HG03066 (cell line): ENCODE measurements at regions not wholly inside any gene's neighbourhood (a gene's known extent, or its start where the extent isn't known, plus 50 kb on each side); places are given as distances from the start of the nearest gene placed in this dataset.
"Not testable (repeated sequence)": the region's sequence is repeated elsewhere in the genome, so short reads cannot be mapped to it uniquely, and the experiment has no call there.

ENCODE experiments used
- ATAC-seq: cut with Tn5 transposase; IDR thresholded peaks from one replicate; pipeline ENCODE4 v1.9.1; 2021; ENCODE audit warnings: low read depth; ENCODE audit not compliant: unreplicated experiment

DNA sequence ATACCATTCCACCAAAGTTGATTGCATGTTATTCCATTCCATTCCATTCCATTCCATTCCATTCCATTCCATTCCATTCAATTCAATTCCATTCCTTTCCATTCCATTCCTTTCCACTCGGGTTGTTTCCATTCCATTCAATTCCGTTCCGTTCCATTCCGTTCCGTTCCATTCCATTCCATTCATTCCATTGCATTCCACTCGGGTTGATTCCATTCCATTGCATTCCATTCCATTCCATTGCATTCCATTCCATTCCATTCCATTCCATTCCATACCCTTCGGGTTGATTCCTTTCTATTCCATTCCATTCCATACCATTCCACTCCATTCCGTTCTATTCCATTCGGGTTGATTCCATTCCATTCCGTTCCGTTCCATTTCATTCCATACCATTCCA is 166.9 kb downstream of the CWH43 start:
- not testable (repeated sequence) for ATAC-seq

DNA sequence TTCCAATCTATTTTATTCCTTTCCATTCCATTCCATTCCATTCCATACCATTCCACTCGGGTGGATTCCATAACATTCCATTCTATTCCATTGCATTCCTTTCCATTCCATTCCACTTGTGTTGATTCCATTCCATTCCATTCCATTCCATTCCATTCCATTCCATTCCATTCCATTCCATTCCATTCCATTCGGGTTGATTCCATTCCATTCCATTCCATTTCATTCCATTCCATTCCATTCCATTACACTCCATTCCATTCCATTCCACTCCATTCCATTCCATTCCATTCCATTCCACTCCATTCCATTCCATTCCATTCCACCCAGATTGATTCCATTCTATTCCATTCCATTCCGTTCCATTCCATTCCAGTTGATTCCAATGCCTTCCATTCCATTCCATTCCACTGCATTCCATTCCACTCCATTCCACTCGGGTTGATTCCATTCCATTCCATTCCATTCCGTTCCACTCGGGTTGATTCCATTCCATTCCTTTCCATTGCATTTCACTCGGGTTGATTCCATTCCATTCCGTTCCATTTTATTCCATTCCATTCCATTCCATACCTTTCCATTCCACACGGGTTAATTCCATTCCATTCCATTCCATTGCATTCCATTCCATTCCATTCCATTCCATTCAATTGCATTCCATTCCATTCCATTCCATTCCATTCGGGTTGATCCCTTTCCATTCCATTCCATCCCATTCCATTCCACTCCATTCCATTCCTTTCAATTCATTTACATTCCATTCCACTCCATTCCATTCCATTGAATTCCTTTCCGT is 168.4 kb downstream of the CWH43 start:
- ATAC-seq = peak; percentile 51

- not testable (repeated sequence) for ATAC-seq
These were observed 169.2 kb downstream of the CWH43 start for GRCh38 chr4:49155270-49155669.

DNA sequence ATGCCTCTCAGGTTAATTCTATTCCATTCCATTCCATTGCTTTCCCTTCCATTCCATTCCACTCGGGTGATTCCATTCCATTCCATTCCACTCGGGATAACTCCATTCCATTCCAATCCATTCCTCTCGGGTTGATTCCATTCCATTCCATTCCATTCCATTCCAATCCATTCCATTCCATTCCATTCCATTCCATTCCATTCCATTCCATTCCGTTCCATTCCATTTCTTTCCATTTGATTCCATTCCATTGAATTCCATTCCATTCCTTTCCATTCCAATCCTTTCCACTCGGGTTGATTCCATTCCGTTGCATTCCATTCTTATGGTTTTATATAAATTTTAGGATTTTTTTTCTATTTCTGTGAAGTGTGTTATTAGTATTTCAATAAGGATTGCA is 170.2 kb downstream of the CWH43 start:
- ATAC-seq = not testable (repeated sequence)

DNA sequence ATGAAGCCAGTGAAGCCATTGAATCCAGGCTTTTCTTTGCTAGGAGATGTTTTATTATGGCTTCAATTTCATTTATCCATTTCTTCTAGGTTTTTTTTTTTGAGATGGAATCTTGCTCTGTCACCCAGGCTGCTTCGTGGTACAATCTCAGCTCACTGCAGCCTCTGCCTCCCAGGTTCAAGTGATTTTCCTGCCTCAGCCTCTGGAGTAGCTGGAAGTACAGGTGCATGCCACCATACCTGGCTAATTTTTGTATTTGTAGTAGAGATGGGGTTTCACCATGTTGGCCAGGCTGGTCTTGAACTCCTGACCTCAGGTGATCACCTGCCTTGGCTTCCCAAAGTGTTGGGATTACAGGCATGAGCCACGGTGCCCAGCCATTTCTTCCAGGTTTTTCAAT is 171.6 kb downstream of the CWH43 start:
- ATAC-seq = not testable (repeated sequence)

- ATAC-seq = not testable (repeated sequence)
These were observed 175.1 kb downstream of the CWH43 start for GRCh38 chr4:49161111-49161541.

GRCh38 chr4:49164916-49165315 is 178.8 kb downstream of the CWH43 start:
- not testable (repeated sequence) for ATAC-seq

DNA sequence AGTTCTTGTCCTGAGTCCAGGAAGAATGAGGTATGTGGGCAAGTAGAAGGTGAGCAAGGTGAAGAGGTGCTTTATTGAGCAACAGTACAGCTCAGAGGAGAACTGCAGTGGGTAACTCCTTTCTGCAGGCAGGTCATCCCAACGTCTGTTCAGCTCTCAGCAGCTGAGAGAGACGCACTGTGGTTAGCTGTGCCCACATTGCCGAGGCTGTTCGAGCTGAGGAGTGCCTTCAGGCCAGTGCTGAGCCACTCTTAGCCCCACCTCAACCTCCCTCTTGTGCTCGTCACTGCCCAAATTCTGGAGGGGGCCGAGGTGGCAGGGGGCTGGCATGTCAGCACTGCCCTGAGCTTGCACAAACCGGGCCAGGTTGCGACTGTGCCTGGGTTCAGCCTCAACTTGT is 191.8 kb downstream of the CWH43 start:
- not testable (repeated sequence) for ATAC-seq

DNA sequence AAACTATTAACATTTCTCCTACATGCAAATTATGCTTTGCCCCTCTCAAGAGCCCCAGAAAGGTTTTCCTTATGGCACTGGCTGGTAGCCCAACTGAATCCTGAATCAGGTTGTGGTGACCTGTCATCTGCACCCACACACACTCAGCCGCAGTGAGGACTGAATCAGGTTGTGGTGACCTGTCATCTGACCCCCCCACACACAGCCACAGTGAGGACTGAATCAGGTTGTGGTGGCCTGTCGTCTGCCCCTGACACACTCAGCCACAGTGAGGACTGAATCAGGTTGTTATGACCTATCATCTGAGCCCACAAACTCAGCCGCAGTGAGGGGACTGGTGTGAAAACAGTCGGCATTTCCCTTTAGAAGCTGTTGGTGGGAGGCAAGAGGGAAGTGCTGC is 195.0 kb downstream of the CWH43 start:
- ATAC-seq = not testable (repeated sequence)

DNA sequence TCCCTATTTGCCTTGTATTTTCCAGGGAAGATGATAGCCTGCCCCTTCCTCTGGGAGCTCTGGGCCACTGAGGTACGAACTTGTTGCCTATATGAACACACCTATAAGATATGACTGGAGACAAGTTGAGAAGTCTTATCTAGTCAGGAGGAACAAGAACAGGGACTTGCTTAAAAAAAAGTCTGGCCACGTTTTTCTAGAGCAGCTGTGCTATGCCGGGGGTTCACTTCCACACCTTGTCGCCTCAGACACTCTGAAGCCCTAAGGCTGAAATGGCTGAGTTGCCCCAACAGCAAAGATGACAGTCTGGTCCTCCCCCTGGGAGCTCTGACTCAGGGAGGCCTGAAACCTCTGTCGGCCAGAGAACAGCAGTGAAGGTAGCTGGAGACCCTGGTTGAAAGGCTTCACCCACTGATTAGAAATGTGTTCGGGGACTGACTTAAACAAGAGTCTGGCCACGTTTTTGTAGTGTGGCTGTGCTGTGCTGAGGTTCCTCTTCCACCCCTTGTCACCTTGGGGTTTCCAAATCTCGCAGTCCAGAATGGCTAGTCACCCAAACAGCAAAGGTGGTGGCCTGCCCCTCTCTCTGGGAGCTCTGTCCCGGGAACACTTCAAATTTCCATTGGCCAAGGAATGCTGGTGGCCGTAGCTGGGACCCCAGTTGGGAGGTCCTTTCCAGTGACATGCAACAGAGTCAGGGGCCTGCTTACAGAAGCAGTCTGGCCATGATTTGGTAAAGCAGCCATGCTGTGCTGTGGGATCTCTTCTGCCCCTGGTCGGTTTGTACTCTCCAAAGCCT is 225.5 kb downstream of the CWH43 start:
- not testable (repeated sequence) for ATAC-seq

GRCh38 chr4:49213250-49213649 is 227.2 kb downstream of the CWH43 start:
- not testable (repeated sequence) for ATAC-seq

GRCh38 chr4:49213750-49214149 is 227.7 kb downstream of the CWH43 start:
- not testable (repeated sequence) for ATAC-seq

- ATAC-seq = not testable (repeated sequence)
These were observed 228.5 kb downstream of the CWH43 start for GRCh38 chr4:49214453-49215081.

DNA sequence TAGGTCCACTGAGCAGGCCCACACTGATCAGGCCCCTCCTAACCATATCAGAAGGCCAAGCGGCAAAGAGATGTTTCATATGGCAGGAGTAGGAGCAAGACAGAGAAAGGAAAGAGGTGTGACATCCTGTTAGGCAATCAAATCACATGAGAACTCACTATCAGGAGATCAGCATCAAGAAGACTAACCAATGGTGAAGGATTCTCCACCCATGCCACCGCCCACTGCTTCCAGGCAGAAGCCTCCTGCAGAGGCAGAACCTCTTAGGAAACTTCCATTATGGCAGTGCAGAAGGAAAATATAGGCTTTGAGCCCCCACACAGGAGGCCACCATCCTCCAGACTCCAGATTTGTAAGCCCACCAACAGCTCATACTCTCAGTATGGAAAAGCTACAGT is 229.0 kb downstream of the CWH43 start:
- ATAC-seq = not testable (repeated sequence)

DNA sequence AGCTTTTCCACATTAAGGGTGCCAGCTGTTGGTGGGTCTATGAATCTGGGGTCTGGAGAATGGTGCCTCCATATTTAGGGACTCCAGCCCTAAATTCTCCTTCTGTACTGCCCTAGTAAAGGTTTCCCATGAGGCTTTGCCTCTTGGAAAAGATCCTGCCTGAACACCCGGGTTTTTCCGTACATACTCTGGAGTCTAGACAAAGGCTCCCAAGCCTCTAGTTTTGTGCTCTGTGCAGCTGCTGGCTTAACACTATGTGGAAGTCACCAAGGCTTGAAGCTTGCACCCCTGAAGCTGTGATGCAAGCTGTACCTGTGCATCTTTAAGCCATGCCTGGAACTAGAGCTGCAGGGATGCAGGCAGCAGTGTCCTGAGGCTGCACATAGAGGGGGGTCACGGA is 230.5 kb downstream of the CWH43 start:
- ATAC-seq = not testable (repeated sequence)

DNA sequence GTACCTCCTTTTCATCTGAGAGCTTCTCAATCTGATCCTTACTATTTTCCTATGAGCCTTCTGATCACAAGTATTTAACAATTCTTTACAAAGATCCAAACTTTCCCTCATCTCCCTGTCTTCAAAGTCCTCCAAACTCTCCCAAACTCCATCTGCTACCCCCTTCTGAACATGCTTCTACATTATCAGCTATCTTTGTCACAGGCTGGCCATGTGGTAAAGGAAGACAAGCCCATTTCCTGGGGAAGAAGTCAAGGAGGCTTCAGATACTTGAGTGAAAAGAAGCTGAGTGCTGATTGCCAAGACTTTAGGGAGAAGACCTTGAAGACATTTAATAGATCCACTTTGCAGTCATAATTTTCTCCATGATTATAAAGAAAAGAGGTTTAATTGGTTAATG is 231.4 kb downstream of the CWH43 start:
- ATAC-seq = no peak

DNA sequence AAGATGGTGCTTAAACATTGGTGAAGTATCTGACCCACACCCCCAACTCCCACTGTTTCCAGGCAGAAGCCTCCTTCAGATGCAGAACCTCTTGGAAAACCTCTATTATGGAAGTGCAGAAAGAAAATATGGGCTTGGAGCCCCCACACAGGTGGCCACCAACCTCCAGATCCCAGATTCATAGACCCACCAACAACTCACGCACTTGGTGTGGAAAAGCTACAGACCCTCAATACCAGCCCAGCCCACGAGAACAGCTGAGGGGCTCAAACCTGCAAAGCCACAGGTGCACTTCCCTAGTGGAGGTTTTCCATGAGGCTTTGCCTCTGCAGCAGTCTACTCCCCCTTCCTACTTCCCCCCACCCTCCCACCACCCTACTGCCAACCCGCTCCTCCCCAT is 232.0 kb downstream of the CWH43 start:
- ATAC-seq = not testable (repeated sequence)

GRCh38 chr4:49218931-49219330 is 232.9 kb downstream of the CWH43 start:
- ATAC-seq = not testable (repeated sequence)

- not testable (repeated sequence) for ATAC-seq
These were observed 233.6 kb downstream of the CWH43 start for GRCh38 chr4:49219489-49220225.

DNA sequence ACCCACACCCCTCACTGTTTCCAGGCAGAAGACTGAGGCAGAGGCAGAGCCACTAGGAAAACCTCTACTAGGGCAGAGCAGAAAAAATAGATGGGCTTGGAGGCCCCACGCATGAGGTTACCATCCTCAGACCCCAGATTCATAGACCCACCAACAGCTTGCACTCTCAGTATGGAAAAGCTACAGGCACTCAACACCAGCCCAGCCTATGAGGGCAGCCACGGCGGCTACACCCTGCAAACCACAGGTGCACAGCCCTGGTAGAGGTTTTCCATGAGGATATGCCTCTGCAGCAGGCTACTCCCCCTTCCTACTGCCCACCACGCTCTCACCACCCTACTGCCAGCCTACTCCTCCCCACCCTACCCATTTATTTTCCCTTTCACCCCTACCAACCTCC is 235.1 kb downstream of the CWH43 start:
- ATAC-seq = no peak
